ENCODE measurements at regions not wholly inside any gene's neighbourhood (a gene's known extent, or its start where the extent isn't known, plus 50 kb on each side); places are given as distances from the start of the nearest gene placed in this dataset.
"Not testable (repeated sequence)": the region's sequence is repeated elsewhere in the genome, so short reads cannot be mapped to it uniquely, and the experiment has no call there.

GRCh38 chr14:28252124-28252523 lies 514.5 kb upstream of the FOXG1 start:
- H3K27me3 ChIP-seq (ENCODE audit: insufficient read depth, low read length); H3K27ac ChIP-seq (ENCODE audit: low read depth, low read length); H3K36me3 ChIP-seq (ENCODE audit: insufficient read depth, low read length); H2AFZ ChIP-seq (ENCODE audit: low read length, unreplicated experiment); H3K4me3 ChIP-seq (ENCODE audit: low read depth, low read length); H3K4me1 ChIP-seq (ENCODE audit: control insufficient read depth, insufficient read depth, low read length, unreplicated experiment); H3K79me2 ChIP-seq (ENCODE audit: control insufficient read depth, insufficient read depth, low read length, unreplicated experiment): not testable (repeated sequence)

GRCh38 chr14:28254768-28255167 lies 511.8 kb upstream of the FOXG1 start:
- H3K4me3 ChIP-seq (ENCODE audit: low read depth, low read length): no peak overlapping the region

GRCh38 chr14:28264306-28264705 lies 502.3 kb upstream of the FOXG1 start:
- H3K79me2 ChIP-seq (ENCODE audit: control insufficient read depth, insufficient read depth, low read length, unreplicated experiment): no peaks in the 10 kb centered on the region
- H3K27me3 ChIP-seq (ENCODE audit: insufficient read depth, low read length): no peaks in the 10 kb centered on the region
- peak overlapping the region; percentile 54; the same call in 1 of the 2 replicates for H3K4me3 ChIP-seq (ENCODE audit: low read depth, low read length)
- H2AFZ ChIP-seq (ENCODE audit: low read length, unreplicated experiment): no peak overlapping the region
- no peak overlapping the region for H3K27ac ChIP-seq (ENCODE audit: low read depth, low read length)
- H3K36me3 ChIP-seq (ENCODE audit: insufficient read depth, low read length): no peaks in the 10 kb centered on the region
- H3K4me1 ChIP-seq (ENCODE audit: control insufficient read depth, insufficient read depth, low read length, unreplicated experiment): no peaks in the 10 kb centered on the region

More at GRCh38 chr14:28254768-28255167, 511.8 kb upstream of the FOXG1 start:
- no peak overlapping the region for H3K27ac ChIP-seq (ENCODE audit: low read depth, low read length)
- no peaks in the 10 kb centered on the region for H3K79me2 ChIP-seq (ENCODE audit: control insufficient read depth, insufficient read depth, low read length, unreplicated experiment)
- H3K4me1 ChIP-seq (ENCODE audit: control insufficient read depth, insufficient read depth, low read length, unreplicated experiment): no peaks in the 10 kb centered on the region
- H3K27me3 ChIP-seq (ENCODE audit: insufficient read depth, low read length): no peaks in the 10 kb centered on the region
- no peak overlapping the region for H2AFZ ChIP-seq (ENCODE audit: low read length, unreplicated experiment)
- H3K36me3 ChIP-seq (ENCODE audit: insufficient read depth, low read length): no peaks in the 10 kb centered on the region

- Histone ChIP-seq H3K4me3 (ENCODE audit: low read depth, low read length) (no peak overlapping the region), H3K27me3 (ENCODE audit: insufficient read depth, low read length) (no peaks in the 10 kb centered on the region), H3K36me3 (ENCODE audit: insufficient read depth, low read length) (no peaks in the 10 kb centered on the region), H3K4me1 (ENCODE audit: control insufficient read depth, insufficient read depth, low read length, unreplicated experiment) (no peaks in the 10 kb centered on the region), H2AFZ (ENCODE audit: low read length, unreplicated experiment) (no peak overlapping the region), H3K79me2 (ENCODE audit: control insufficient read depth, insufficient read depth, low read length, unreplicated experiment) (no peaks in the 10 kb centered on the region), H3K27ac (ENCODE audit: low read depth, low read length) (no peak overlapping the region)
Measured at GRCh38 chr14:28272270-28272669, 494.3 kb upstream of the FOXG1 start.

GRCh38 chr14:28280530-28280929 lies 486.1 kb upstream of the FOXG1 start:
- Histone ChIP-seq H2AFZ (ENCODE audit: low read length, unreplicated experiment) (no peak overlapping the region), H3K27me3 (ENCODE audit: insufficient read depth, low read length) (no peaks in the 10 kb centered on the region), H3K4me3 (ENCODE audit: low read depth, low read length) (no peak overlapping the region), H3K79me2 (ENCODE audit: control insufficient read depth, insufficient read depth, low read length, unreplicated experiment) (no peaks in the 10 kb centered on the region), H3K36me3 (ENCODE audit: insufficient read depth, low read length) (no peaks in the 10 kb centered on the region), H3K27ac (ENCODE audit: low read depth, low read length) (no peak overlapping the region), H3K4me1 (ENCODE audit: control insufficient read depth, insufficient read depth, low read length, unreplicated experiment) (no peaks in the 10 kb centered on the region)

- H2AFZ ChIP-seq (ENCODE audit: low read length, unreplicated experiment): no peak overlapping the region
- H3K27ac ChIP-seq (ENCODE audit: low read depth, low read length): no peak overlapping the region
- no peaks in the 10 kb centered on the region for H3K79me2 ChIP-seq (ENCODE audit: control insufficient read depth, insufficient read depth, low read length, unreplicated experiment)
- H3K4me3 ChIP-seq (ENCODE audit: low read depth, low read length): no peak overlapping the region
- H3K4me1 ChIP-seq (ENCODE audit: control insufficient read depth, insufficient read depth, low read length, unreplicated experiment): no peaks in the 10 kb centered on the region
- H3K27me3 ChIP-seq (ENCODE audit: insufficient read depth, low read length): no peaks in the 10 kb centered on the region
- H3K36me3 ChIP-seq (ENCODE audit: insufficient read depth, low read length): no peaks in the 10 kb centered on the region
Measured at GRCh38 chr14:28280997-28281598, 485.5 kb upstream of the FOXG1 start.

- no peaks in the 10 kb centered on the region for H3K27me3 ChIP-seq (ENCODE audit: insufficient read depth, low read length)
- H3K4me1 ChIP-seq (ENCODE audit: control insufficient read depth, insufficient read depth, low read length, unreplicated experiment): no peaks in the 10 kb centered on the region
- H2AFZ ChIP-seq (ENCODE audit: low read length, unreplicated experiment): no peak overlapping the region
Measured at GRCh38 chr14:28284546-28285300, 481.9 kb upstream of the FOXG1 start.

GRCh38 chr14:28294834-28295440 lies 471.6 kb upstream of the FOXG1 start:
- 0 out of 2 replicates have a peak, but pooled peaks cover 5% of the 10 kb centered on the region for H3K27me3 ChIP-seq (ENCODE audit: insufficient read depth, low read length)
- H3K27ac ChIP-seq (ENCODE audit: low read depth, low read length): no peak overlapping the region
- no peak overlapping the region for H2AFZ ChIP-seq (ENCODE audit: low read length, unreplicated experiment)
- no peaks in the 10 kb centered on the region for H3K79me2 ChIP-seq (ENCODE audit: control insufficient read depth, insufficient read depth, low read length, unreplicated experiment)
- no peak overlapping the region for H3K4me3 ChIP-seq (ENCODE audit: low read depth, low read length)
- H3K4me1 ChIP-seq (ENCODE audit: control insufficient read depth, insufficient read depth, low read length, unreplicated experiment): no peaks in the 10 kb centered on the region
- H3K36me3 ChIP-seq (ENCODE audit: insufficient read depth, low read length): no peaks in the 10 kb centered on the region

More at GRCh38 chr14:28284546-28285300, 481.9 kb upstream of the FOXG1 start:
- no peaks in the 10 kb centered on the region for H3K36me3 ChIP-seq (ENCODE audit: insufficient read depth, low read length)
- H3K79me2 ChIP-seq (ENCODE audit: control insufficient read depth, insufficient read depth, low read length, unreplicated experiment): no peaks in the 10 kb centered on the region
- no peak overlapping the region for H3K4me3 ChIP-seq (ENCODE audit: low read depth, low read length)
- H3K27ac ChIP-seq (ENCODE audit: low read depth, low read length): no peak overlapping the region

- no peak overlapping the region for H3K4me3 ChIP-seq (ENCODE audit: low read depth, low read length)
- H3K4me1 ChIP-seq (ENCODE audit: control insufficient read depth, insufficient read depth, low read length, unreplicated experiment): no peaks in the 10 kb centered on the region
- H3K27ac ChIP-seq (ENCODE audit: low read depth, low read length): no peak overlapping the region
- H3K27me3 ChIP-seq (ENCODE audit: insufficient read depth, low read length): 0 out of 2 replicates have a peak, but pooled peaks cover 5% of the 10 kb centered on the region
- H2AFZ ChIP-seq (ENCODE audit: low read length, unreplicated experiment): no peak overlapping the region
- no peaks in the 10 kb centered on the region for H3K79me2 ChIP-seq (ENCODE audit: control insufficient read depth, insufficient read depth, low read length, unreplicated experiment)
- no peaks in the 10 kb centered on the region for H3K36me3 ChIP-seq (ENCODE audit: insufficient read depth, low read length)
Measured at GRCh38 chr14:28297559-28297958, 469.0 kb upstream of the FOXG1 start.

GRCh38 chr14:28298156-28298555 lies 468.4 kb upstream of the FOXG1 start:
- H3K27ac ChIP-seq (ENCODE audit: low read depth, low read length): no peak overlapping the region
- H3K79me2 ChIP-seq (ENCODE audit: control insufficient read depth, insufficient read depth, low read length, unreplicated experiment): no peaks in the 10 kb centered on the region
- no peaks in the 10 kb centered on the region for H3K4me1 ChIP-seq (ENCODE audit: control insufficient read depth, insufficient read depth, low read length, unreplicated experiment)
- no peak overlapping the region for H3K4me3 ChIP-seq (ENCODE audit: low read depth, low read length)
- H3K27me3 ChIP-seq (ENCODE audit: insufficient read depth, low read length): 0 out of 2 replicates have a peak, but pooled peaks cover 5% of the 10 kb centered on the region
- H3K36me3 ChIP-seq (ENCODE audit: insufficient read depth, low read length): no peaks in the 10 kb centered on the region
- no peak overlapping the region for H2AFZ ChIP-seq (ENCODE audit: low read length, unreplicated experiment)

- Histone ChIP-seq H3K4me3 (ENCODE audit: low read depth, low read length) (no peak overlapping the region), H3K27me3 (ENCODE audit: insufficient read depth, low read length) (no peaks in the 10 kb centered on the region), H3K36me3 (ENCODE audit: insufficient read depth, low read length) (no peaks in the 10 kb centered on the region), H3K79me2 (ENCODE audit: control insufficient read depth, insufficient read depth, low read length, unreplicated experiment) (no peaks in the 10 kb centered on the region), H2AFZ (ENCODE audit: low read length, unreplicated experiment) (no peak overlapping the region), H3K27ac (ENCODE audit: low read depth, low read length) (no peak overlapping the region), H3K4me1 (ENCODE audit: control insufficient read depth, insufficient read depth, low read length, unreplicated experiment) (no peaks in the 10 kb centered on the region)
Measured at GRCh38 chr14:28299227-28299626, 467.4 kb upstream of the FOXG1 start.

Data from ACC112 (cell line).